ENCODE measurements at regions not wholly inside any gene's neighbourhood (a gene's known extent, or its start where the extent isn't known, plus 50 kb on each side); places are given as distances from the start of the nearest gene placed in this dataset.

DNA sequence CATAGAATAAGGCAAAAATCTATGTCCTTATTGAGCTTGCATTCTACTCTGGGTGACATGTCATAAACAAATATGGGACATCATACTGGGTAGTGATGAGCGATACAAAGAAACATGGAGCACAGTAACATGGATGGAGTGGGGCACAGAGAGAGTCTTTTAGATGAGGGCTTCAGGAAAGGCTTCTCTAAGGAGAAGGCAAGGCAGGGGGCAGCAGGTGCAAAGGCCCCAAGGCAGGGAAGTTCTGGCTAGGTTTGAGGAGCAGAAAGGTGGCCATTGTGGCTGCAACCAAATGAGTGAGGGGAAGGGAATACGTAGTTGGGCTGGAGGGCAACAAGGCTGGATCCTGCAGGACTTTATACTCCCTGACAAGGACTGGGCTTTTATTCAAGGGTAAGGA, 211.4 kb downstream of the HERPUD2 start:
- DNase-seq (ENCODE audit: low read depth) = no peak
- TF ChIP-seq, protein P1, sequence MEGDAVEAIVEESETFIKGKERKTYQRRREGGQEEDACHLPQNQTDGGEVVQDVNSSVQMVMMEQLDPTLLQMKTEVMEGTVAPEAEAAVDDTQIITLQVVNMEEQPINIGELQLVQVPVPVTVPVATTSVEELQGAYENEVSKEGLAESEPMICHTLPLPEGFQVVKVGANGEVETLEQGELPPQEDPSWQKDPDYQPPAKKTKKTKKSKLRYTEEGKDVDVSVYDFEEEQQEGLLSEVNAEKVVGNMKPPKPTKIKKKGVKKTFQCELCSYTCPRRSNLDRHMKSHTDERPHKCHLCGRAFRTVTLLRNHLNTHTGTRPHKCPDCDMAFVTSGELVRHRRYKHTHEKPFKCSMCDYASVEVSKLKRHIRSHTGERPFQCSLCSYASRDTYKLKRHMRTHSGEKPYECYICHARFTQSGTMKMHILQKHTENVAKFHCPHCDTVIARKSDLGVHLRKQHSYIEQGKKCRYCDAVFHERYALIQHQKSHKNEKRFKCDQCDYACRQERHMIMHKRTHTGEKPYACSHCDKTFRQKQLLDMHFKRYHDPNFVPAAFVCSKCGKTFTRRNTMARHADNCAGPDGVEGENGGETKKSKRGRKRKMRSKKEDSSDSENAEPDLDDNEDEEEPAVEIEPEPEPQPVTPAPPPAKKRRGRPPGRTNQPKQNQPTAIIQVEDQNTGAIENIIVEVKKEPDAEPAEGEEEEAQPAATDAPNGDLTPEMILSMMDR (conservative IDR thresholded peaks at IDR 0.05; ENCODE audit: low read depth, low read length) = no peak
- H3K4me3 ChIP-seq (ENCODE audit: low read depth, low read length) = no peak overlapping the region

GRCh38 chr7:35482231-35482630, 212.7 kb downstream of the HERPUD2 start:
- H3K4me3 ChIP-seq (ENCODE audit: low read depth, low read length) = no peak overlapping the region
- no peak for DNase-seq (ENCODE audit: low read depth)
- TF ChIP-seq, protein P1 (conservative IDR thresholded peaks at IDR 0.05; ENCODE audit: low read depth, low read length) = no peak

DNA sequence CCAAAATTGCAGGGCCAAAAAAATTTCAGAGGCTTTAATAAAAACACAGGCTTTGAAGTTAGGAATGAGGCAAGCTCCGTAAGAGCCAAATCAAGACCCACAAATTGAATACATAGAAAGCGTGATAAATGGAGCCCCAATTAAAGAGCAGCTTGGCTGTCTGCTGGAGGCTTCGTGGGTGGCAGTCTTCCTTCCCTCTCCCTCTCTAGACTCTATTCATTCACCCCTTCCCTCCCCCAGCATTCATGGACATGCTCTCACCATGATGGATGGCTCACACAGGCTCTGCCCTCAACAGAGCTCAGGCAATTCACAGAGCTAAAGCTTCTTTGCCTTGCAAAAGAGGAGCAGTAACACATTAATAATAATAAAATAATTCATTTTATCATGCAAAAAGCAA, 214.1 kb downstream of the HERPUD2 start:
- no peak for DNase-seq (ENCODE audit: low read depth)

DNA sequence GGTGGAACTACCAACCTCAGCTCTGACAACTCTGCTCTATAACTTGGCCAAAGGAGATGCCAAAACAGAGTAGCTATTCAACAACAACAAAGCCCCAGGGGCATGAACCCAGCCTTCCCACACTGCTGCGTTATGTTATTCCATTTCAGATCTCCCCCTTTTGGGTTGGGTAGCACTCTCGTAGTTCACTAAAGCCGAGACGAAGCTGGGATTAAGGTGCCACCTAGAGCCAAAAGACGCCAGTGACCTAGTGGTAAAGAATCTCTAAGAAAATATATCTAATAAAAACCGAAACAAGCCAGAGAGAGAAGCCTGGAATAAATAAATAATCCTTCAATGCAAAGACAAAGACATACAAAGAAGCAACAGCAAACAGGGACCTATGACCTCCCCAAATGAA, 217.3 kb downstream of the HERPUD2 start:
- DNase-seq (ENCODE audit: low read depth) = no peak
- no peak overlapping the region for H3K4me3 ChIP-seq (ENCODE audit: low read depth, low read length)
- TF ChIP-seq, protein P1 (conservative IDR thresholded peaks at IDR 0.05; ENCODE audit: low read depth, low read length) = no peak

More for the DNA sequence above, 214.1 kb downstream of the HERPUD2 start:
- H3K4me3 ChIP-seq (ENCODE audit: low read depth, low read length) = no peak overlapping the region
- TF ChIP-seq, protein P1 (conservative IDR thresholded peaks at IDR 0.05; ENCODE audit: low read depth, low read length) = no peak

- DNase-seq (ENCODE audit: low read depth) = no peak
- TF ChIP-seq, protein P1 (conservative IDR thresholded peaks at IDR 0.05; ENCODE audit: low read depth, low read length) = no peak
- H3K4me3 ChIP-seq (ENCODE audit: low read depth, low read length) = no peak overlapping the region
Measured at GRCh38 chr7:35474100-35474499, 220.2 kb upstream of the TBX20 start.

DNA sequence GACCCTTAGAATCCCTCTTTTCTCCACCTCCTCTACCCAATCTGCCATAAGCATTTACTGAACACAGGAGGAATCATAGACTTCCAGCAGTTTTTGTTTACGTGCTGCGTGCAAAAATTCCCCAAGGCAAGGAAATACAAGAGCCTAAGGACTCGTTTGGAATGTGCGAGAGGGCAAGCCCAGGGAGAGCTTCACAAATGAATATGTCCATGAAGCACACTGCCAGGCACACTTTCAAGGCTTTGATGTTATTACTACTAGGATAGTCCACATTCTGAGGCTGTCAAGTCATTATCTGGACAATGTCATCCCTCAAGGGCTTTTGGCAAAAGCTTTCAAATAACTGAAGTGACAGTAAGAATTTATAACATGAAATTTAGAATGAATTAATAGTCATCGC, 214.7 kb upstream of the TBX20 start:
- no peak overlapping the region for H3K4me3 ChIP-seq (ENCODE audit: low read depth, low read length)
- no peak for DNase-seq (ENCODE audit: low read depth)
- TF ChIP-seq, protein P1 (conservative IDR thresholded peaks at IDR 0.05; ENCODE audit: low read depth, low read length) = no peak

DNA sequence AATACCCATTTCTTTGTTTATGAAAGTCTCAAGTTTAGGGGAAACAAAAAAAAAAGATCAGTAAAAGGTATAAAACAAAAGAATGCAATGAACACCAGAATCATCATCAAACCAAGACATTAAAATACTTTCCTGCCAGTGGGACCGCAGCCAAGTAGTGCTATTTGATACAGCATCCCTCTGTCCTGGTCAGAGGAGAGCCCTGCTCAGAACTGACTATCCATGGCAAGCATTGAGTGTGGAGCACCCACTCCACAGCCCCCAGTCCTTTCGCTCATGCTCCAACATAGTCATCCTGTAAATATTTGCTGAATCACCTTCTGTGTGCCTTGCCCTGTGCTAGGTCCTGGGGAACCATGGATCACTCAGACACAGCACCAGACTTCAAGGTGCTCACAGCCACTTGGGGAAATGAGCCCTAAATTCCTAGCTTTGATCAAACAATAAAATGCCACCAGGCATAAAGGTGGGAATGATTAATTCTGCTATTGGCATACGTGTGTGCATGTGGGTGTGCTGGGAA, 213.6 kb upstream of the TBX20 start:
- H3K4me3 ChIP-seq (ENCODE audit: low read depth, low read length) = no peak overlapping the region
- TF ChIP-seq, protein P1 (conservative IDR thresholded peaks at IDR 0.05; ENCODE audit: low read depth, low read length) = no peak
- no peak for DNase-seq (ENCODE audit: low read depth)
